Fibroblast of lung (primary cell): ENCODE measurements at regions not wholly inside any gene's neighbourhood (a gene's known extent, or its start where the extent isn't known, plus 50 kb on each side); places are given as distances from the start of the nearest gene placed in this dataset.

Experiments
- DNase-seq, 2 donors: peaks; one replicate each; pipeline versions ENCODE4 v3.0.0 to v3.0.0-alpha.2; 2010; ENCODE audit warnings: low read depth in 2 of 2
- H2AFZ ChIP-seq: 2 replicates; pipeline ENCODE4 v1.5.1; 2012; ENCODE audit warnings: low read length, control low read depth, inconsistent platforms
- H3K27ac ChIP-seq: 2 replicates; pipeline ENCODE4 v1.5.1; 2011; ENCODE audit warnings: low read length, control low read depth; ENCODE audit not compliant: insufficient read depth
- H3K27me3 ChIP-seq: 2 replicates; pipeline ENCODE4 v1.5.1; 2011; ENCODE audit warnings: mild to moderate bottlenecking, low read length; ENCODE audit not compliant: control insufficient read depth, insufficient read depth
- H3K36me3 ChIP-seq: 2 replicates; pipeline ENCODE4 v1.5.1; 2011; ENCODE audit warnings: low read length; ENCODE audit not compliant: control insufficient read depth, insufficient read depth
- H3K4me1 ChIP-seq: 2 replicates; pipeline ENCODE4 v1.5.1; 2011; ENCODE audit warnings: low read length; ENCODE audit not compliant: control insufficient read depth, insufficient read depth; ENCODE audit errors: extremely low read depth
- H3K4me2 ChIP-seq: 2 replicates; pipeline ENCODE4 v1.5.1; 2011; ENCODE audit warnings: low read length, control low read depth; ENCODE audit not compliant: insufficient read depth; ENCODE audit errors: extremely low read depth
- H3K4me3 ChIP-seq, 4 experiments: fragments of 200-600 bp in 1 of 4; sonication (generic) in 1 of 4; replicated peaks in 1 of 4; 2 replicates each; pipeline ENCODE4 v1.5.1; 2011 to 2016; ENCODE audit warnings: low read length in 4 of 4, low read depth in 3 of 4, mild to moderate bottlenecking in 3 of 4, control low read depth in 2 of 4, inconsistent platforms in 1 of 4, mixed read lengths in 1 of 4; ENCODE audit not compliant: insufficient read depth in 1 of 4; ENCODE audit errors: control extremely low read depth in 1 of 4
- H3K79me2 ChIP-seq: 2 replicates; pipeline ENCODE4 v1.5.1; 2012; ENCODE audit warnings: mild to moderate bottlenecking, low read length, inconsistent platforms; ENCODE audit not compliant: control insufficient read depth, insufficient read depth
- H3K9ac ChIP-seq: 2 replicates; pipeline ENCODE4 v1.5.1; 2011; ENCODE audit warnings: mild to moderate bottlenecking, low read length, control low read depth; ENCODE audit not compliant: insufficient read depth
- H3K9me3 ChIP-seq: 2 replicates; pipeline ENCODE4 v1.5.1; 2012; ENCODE audit warnings: low read depth, low read length; ENCODE audit not compliant: control insufficient read depth, insufficient read depth
- H4K20me1 ChIP-seq: 2 replicates; pipeline ENCODE4 v1.5.1; 2011; ENCODE audit warnings: low read length; ENCODE audit not compliant: control insufficient read depth, insufficient read depth; ENCODE audit errors: extremely low read depth
- CTCF ChIP-seq, 2 donors: IDR thresholded peaks in 1 of 2; conservative IDR thresholded peaks in 1 of 2; 1 replicate in 1 of 2; 2 replicates in 1 of 2; pipeline ENCODE4 v1.5.1; 2011 to 2012; ENCODE audit warnings: low read length in 2 of 2, control low read depth in 1 of 2, inconsistent platforms in 1 of 2, low read depth in 1 of 2, mild to moderate bottlenecking in 1 of 2
- EZH2 ChIP-seq: IDR thresholded peaks from 2 replicates; pipeline ENCODE4 v1.5.1; 2012; ENCODE audit warnings: low read length, control low read depth, mild to moderate bottlenecking; ENCODE audit errors: missing control alignments

- Histone ChIP-seq H3K9me3 (no peaks in the 10 kb centered on the region), H3K4me3 (no peak overlapping the region), H3K36me3 (no peaks in the 10 kb centered on the region), H3K9ac (no peak overlapping the region), H4K20me1 (no peaks in the 10 kb centered on the region), H3K4me2 (no peak overlapping the region), H3K4me1 (no peaks in the 10 kb centered on the region), H2AFZ (no peak overlapping the region), H3K27me3 (no peaks in the 10 kb centered on the region), H3K27ac (no peak overlapping the region), H3K79me2 (no peaks in the 10 kb centered on the region)
- no peak for TF ChIP-seq EZH2
- no peak for DNase-seq
These were observed 250.3 kb upstream of the OBI1 start for GRCh38 chr13:78909276-78909675.

- Histone ChIP-seq H3K9me3 (no peaks in the 10 kb centered on the region), H2AFZ (no peak overlapping the region), H3K79me2 (no peaks in the 10 kb centered on the region), H3K27ac (no peak overlapping the region), H3K9ac (no peak overlapping the region), H4K20me1 (no peaks in the 10 kb centered on the region), H3K4me2 (no peak overlapping the region), H3K36me3 (no peaks in the 10 kb centered on the region), H3K4me3 (no peak overlapping the region), H3K4me1 (no peaks in the 10 kb centered on the region), H3K27me3 (no peaks in the 10 kb centered on the region)
- no peak for DNase-seq
- TF ChIP-seq EZH2 = no peak
- no peak for TF ChIP-seq CTCF (conservative IDR thresholded peaks at IDR 0.05 in 1 of 2, IDR thresholded peaks at IDR 0.05 in 1 of 2; ENCODE audit: low read depth in 1 of 2, low read length in 2 of 2)
These were observed 248.1 kb upstream of the OBI1 start for GRCh38 chr13:78907006-78907405.

DNA sequence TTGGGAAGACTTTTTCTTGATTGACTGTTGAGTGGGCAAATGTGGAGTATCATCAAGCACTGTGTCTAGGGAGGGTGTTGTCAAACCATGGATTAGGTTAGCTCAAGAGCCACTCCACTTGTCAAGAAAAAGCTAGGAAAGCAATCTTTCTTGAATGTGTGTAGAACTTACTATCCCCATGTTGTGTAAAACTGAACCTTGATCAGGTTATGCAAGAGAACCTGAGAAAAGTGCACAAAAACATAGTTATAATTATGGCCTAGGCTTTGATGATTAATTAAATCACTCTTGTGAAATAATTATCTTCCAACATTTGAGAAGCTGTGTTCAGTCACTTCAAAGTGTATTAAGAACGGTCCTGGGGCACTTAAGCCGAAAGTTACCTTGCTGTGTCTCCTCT, 238.2 kb upstream of the OBI1 start:
- Histone ChIP-seq H3K4me2 (no peak overlapping the region), H2AFZ (no peak overlapping the region), H3K9ac (no peak overlapping the region), H3K9me3 (no peaks in the 10 kb centered on the region), H3K79me2 (no peaks in the 10 kb centered on the region), H3K4me1 (no peaks in the 10 kb centered on the region), H3K4me3 (no peak overlapping the region), H3K36me3 (no peaks in the 10 kb centered on the region), H4K20me1 (no peaks in the 10 kb centered on the region), H3K27ac (no peak overlapping the region), H3K27me3 (no peaks in the 10 kb centered on the region)
- no peak for DNase-seq
- no peak for TF ChIP-seq CTCF (conservative IDR thresholded peaks at IDR 0.05 in 1 of 2, IDR thresholded peaks at IDR 0.05 in 1 of 2; ENCODE audit: low read depth in 1 of 2, low read length in 2 of 2)
- no peak for TF ChIP-seq EZH2

GRCh38 chr13:78884571-78884970, 225.6 kb upstream of the OBI1 start:
- Histone ChIP-seq H3K27ac (no peak overlapping the region), H3K36me3 (no peaks in the 10 kb centered on the region), H3K4me2 (no peak overlapping the region), H3K79me2 (no peaks in the 10 kb centered on the region), H3K27me3 (no peaks in the 10 kb centered on the region), H3K9me3 (no peaks in the 10 kb centered on the region), H3K4me3 (no peak overlapping the region), H2AFZ (no peak overlapping the region), H3K9ac (no peak overlapping the region), H3K4me1 (no peaks in the 10 kb centered on the region), H4K20me1 (no peaks in the 10 kb centered on the region)
- DNase-seq = no peak
- no peak for TF ChIP-seq CTCF (conservative IDR thresholded peaks at IDR 0.05 in 1 of 2, IDR thresholded peaks at IDR 0.05 in 1 of 2; ENCODE audit: low read depth in 1 of 2, low read length in 2 of 2)
- TF ChIP-seq EZH2 = no peak
